ENCODE measurements at regions not wholly inside any gene's neighbourhood (a gene's known extent, or its start where the extent isn't known, plus 50 kb on each side); places are given as distances from the start of the nearest gene placed in this dataset.
"Not testable (repeated sequence)": the region's sequence is repeated elsewhere in the genome, so short reads cannot be mapped to it uniquely, and the experiment has no call there.

DNA sequence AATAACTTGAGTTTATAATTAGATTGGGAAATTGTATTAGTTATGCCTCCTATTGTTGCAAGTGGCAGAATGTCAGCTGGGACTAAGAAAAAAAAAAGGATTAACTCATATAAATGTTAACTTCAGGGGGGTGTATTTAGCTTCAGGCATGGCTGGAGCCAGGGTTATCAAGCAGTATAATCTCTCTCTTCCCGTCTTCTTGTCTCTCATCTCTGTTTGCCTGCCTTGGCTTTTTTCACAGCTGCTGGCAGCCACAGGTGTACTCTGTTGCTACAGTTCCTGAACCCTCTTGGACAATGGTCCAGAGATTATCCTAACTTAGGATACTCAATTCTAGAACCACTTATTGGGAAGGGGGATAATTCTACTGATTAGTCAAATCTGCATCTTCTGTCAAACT, 370.7 kb upstream of the MEX3C start:
- no peak for DNase-seq
- Mint-ChIP-seq H3K27ac (no peak overlapping the region), H3K36me3 (no peaks in the 10 kb centered on the region), H3K4me1 (no peaks in the 10 kb centered on the region), H3K27me3 (peaks cover 0 to 27% (median 7%) of the 10 kb centered on the region in 5 donors), H3K4me3 (no peak overlapping the region), H3K9me3 (peaks cover 0 to 2% (median 0%) of the 10 kb centered on the region in 9 donors)
- no peak for ATAC-seq
- POLR2A ChIA-PET = no interaction called here

DNA sequence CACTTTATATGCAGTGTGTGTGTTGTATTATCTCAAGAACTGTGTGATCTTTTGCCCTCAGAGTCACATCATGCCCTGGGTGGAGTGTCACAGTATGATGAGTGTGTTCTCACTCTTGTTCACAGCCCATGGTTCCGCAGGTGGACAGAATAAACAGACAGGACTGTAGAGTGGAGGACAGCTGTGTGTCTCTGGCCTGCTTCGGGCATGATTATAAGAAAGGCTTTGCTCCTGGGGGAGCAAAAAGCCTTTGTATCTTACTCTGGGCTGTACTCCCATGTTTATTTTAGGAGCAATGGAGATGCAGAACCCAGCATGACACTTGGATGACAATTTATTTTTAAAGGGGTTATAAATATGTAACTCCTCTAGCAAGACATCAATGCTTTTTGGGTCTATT, 371.7 kb upstream of the MEX3C start:
- Mint-ChIP-seq H3K9me3 (peaks cover 0 to 6% (median 0%) of the 10 kb centered on the region in 9 donors), H3K27me3 (peaks cover 2 to 17% (median 8%) of the 10 kb centered on the region in 5 donors), H3K36me3 (no peaks in the 10 kb centered on the region), H3K4me3 (no peak overlapping the region), H3K27ac (no peak overlapping the region), H3K4me1 (no peaks in the 10 kb centered on the region)
- ATAC-seq = no peak
- POLR2A ChIA-PET = no interaction called here
- DNase-seq = no peak

DNA sequence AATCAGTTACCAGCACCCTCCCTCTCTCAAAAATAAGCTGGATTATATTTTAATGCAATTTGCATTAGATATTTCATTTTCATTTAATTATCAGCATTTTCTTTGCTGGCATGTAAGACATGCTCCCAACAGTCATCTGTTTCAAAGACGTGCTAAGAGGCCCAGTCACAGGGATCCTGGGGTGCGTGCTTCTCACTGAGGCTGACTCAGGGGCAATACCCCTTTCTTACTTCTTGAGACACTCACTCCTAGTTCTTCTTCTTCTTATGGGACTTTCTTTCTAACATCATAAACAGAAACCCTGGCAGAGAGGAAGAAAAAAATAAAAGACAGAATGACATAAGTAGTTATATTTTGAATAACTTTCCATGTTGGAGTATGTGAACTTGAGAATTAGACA, 372.1 kb upstream of the MEX3C start:
- Mint-ChIP-seq H3K4me1 (no peaks in the 10 kb centered on the region), H3K4me3 (no peak overlapping the region), H3K9me3 (peaks cover 0 to 10% (median 0%) of the 10 kb centered on the region in 9 donors), H3K27me3 (peaks cover 4 to 13% (median 10%) of the 10 kb centered on the region in 5 donors), H3K27ac (no peak overlapping the region), H3K36me3 (no peaks in the 10 kb centered on the region)
- POLR2A ChIA-PET = no interaction called here
- DNase-seq (no peak), ATAC-seq (no peak)

DNA sequence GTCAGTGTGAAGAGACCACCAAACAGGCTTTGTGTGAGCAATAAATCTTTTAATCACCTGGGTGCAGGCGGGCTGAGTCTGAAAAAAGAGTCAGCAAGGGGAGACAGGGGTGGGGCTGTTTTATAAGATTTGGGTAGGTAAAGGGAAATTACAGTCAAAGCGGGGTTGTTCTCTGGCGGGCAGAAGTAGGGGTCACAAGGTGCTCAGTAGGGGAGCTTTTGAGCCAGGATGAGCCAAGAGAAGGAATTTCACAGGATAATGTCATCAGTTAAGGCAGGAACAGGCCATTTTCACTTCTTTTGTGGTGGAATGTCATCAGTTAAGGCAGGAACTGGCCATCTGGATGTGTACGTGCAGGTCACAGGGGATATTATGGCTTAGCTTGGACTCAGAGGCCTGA, 372.6 kb upstream of the MEX3C start:
- DNase-seq = not testable (repeated sequence)

DNA sequence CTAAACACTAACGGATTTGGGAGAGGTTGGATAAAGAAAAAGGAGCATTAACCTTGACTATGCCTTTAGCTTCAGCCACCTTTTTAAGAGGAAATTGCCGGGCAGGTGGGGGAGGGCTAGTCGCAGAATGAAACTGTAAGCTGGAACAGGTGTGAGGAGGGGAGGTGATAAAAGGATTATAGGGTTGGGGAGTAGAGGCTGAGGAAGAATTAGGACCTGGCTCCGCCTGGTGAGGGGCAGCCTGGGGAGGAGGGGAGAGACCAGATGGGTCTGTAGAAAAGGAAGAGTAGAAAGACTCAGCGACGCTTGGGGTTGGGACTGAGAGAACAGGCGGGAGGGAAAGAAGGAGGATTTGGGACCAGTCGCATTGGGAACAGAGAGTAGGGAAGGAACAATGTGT, 376.4 kb upstream of the MEX3C start:
- H3K4me1 Mint-ChIP-seq, ATAC-seq, H3K27me3 Mint-ChIP-seq, DNase-seq, H3K36me3 Mint-ChIP-seq, POLR2A ChIA-PET, H3K4me3 Mint-ChIP-seq, H3K27ac Mint-ChIP-seq: not testable (repeated sequence)
- H3K9me3 Mint-ChIP-seq = peaks cover 0 to 11% (median 3%) of the 10 kb centered on the region in 9 donors

More for the DNA sequence above, 372.6 kb upstream of the MEX3C start:
- H3K36me3 Mint-ChIP-seq, H3K4me3 Mint-ChIP-seq, ATAC-seq, H3K4me1 Mint-ChIP-seq, POLR2A ChIA-PET, H3K27ac Mint-ChIP-seq: not testable (repeated sequence)
- H3K9me3 Mint-ChIP-seq = peaks cover 0 to 11% (median 0%) of the 10 kb centered on the region in 9 donors
- H3K27me3 Mint-ChIP-seq = peaks cover 4 to 10% (median 8%) of the 10 kb centered on the region in 5 donors

DNA sequence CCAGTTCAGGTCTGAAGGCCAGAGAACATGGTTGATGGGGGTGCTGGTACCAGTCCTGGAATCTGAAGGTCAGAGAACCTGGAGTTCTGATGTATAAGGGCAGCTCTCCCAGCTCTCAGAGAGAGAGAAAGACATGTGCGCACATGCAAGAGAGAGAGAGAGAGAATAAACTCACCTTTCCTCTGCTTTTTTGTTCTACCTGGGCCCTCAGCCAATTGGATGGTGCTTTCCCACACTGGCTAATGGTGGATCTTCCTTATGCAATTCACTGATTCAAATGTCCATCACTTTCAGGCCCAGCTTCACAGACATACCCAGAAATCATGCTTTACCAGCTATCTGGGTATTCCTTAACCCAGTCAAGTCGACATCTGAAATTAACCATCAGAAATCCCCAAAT, 377.7 kb upstream of the MEX3C start:
- H3K4me3 Mint-ChIP-seq = no peak overlapping the region
- POLR2A ChIA-PET = no interaction called here
- H3K27ac Mint-ChIP-seq = no peak overlapping the region
- H3K27me3 Mint-ChIP-seq = peaks cover 0 to 8% (median 4%) of the 10 kb centered on the region in 5 donors
- no peaks in the 10 kb centered on the region for H3K4me1 Mint-ChIP-seq
- no peaks in the 10 kb centered on the region for H3K36me3 Mint-ChIP-seq
- H3K9me3 Mint-ChIP-seq = peaks cover 0 to 11% (median 3%) of the 10 kb centered on the region in 9 donors
- ATAC-seq (no peak), DNase-seq (no peak)

DNA sequence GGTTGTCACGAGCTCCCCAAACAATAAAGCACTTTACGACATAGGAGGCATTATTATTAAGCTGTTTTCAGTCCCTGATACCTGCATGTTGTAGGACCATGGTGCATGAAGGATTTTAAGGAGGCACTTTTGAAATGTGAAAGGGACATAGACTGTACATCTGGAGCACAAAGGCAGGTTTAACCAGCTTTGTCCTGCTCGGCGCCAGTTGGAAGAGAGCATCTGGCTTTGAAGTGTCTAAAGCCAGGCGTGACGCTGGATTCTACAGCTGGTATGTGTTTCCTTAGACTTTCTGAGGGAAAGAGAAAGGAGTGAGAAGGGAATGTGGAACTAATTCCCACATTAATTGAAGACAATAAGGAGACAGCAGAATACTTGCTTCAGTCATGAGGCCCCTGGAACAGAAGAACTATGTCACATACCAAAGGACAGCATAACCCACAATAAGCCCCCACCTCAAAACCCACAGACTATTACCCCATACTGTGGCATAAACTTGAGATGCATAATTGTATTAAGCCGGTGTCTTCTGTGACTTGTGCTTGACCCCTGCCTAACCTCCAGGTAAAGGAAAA, 381.0 kb upstream of the MEX3C start:
- no peak for DNase-seq
- ATAC-seq = no peak
- Mint-ChIP-seq H3K36me3 (no peaks in the 10 kb centered on the region), H3K4me3 (no peak overlapping the region), H3K9me3 (peaks cover 0 to 11% (median 5%) of the 10 kb centered on the region in 9 donors), H3K27ac (no peak overlapping the region), H3K27me3 (peaks cover 0 to 8% (median 6%) of the 10 kb centered on the region in 5 donors), H3K4me1 (no peaks in the 10 kb centered on the region)
- POLR2A ChIA-PET = no interaction called here

DNA sequence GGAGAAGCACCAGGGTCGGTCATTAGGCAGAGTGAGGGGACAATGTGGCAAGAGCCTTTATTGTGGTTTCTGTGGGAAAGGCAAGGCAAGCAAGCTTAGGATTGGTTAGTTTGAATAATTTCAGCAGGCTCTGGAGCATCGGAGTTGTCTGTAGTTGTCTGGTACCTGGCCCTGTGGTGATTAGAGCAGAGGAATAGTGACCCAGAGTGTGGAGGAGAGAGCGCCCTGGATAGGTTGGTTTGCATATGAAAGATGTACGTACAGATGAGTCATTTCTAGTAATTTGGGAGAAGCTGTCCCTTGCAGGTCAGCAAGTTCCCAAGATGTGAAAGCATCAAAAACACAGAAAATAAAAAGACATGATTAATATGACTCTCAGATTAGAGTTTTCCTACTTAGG, 383.1 kb upstream of the MEX3C start:
- no peak overlapping the region for H3K27ac Mint-ChIP-seq
- peaks cover 0 to 10% (median 5%) of the 10 kb centered on the region in 9 donors for H3K9me3 Mint-ChIP-seq
- ATAC-seq = no peak
- no peak overlapping the region for H3K4me3 Mint-ChIP-seq
- H3K4me1 Mint-ChIP-seq = no peaks in the 10 kb centered on the region
- peaks cover 1 to 10% (median 3%) of the 10 kb centered on the region in 5 donors for H3K27me3 Mint-ChIP-seq
- H3K36me3 Mint-ChIP-seq = no peaks in the 10 kb centered on the region
- POLR2A ChIA-PET = no interaction called here
- DNase-seq = no peak

DNA sequence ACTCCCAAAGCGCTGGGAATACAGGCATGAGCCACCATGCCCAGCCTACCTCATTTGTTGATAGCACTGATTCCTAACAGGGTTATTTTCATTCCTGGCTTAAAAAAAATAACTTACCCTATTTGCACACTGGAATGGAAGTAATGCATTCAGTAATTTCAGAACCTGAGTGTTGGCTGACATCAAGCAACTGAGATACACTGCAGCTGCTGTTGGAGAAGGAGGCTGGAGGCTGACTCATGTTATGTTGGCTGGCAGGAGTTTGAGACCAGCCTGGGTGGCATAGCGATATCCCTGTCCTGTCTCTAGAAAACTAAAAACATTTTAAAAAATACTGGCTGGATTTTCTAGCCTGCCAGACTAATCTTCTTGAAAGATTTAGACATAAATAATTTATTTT, 385.1 kb upstream of the MEX3C start:
- no peak for ATAC-seq

DNA sequence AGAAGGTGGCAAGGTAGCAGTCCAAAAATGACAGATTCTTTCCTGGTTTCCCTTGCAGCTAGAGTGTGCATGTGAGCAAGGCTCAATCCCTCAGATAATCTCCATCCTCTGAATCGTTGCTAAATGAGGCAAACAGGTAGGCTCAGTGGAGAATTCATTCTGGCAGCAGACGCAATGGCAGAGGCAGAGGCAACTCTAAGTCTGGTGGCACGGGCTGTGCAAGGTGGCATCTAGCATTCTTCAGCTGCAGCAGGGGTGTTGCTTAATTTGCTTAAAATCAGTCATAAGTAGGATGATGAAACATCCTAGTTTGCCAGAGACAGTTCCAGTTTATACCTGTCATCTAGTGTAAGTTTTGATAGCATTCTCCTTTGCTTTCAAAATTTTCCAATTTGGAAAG, 391.1 kb upstream of the MEX3C start:
- POLR2A ChIA-PET = no interaction called here
- no peak for DNase-seq
- H3K27ac Mint-ChIP-seq = no peak overlapping the region
- no peaks in the 10 kb centered on the region for H3K36me3 Mint-ChIP-seq
- peaks cover 0 to 10% (median 0%) of the 10 kb centered on the region in 9 donors for H3K9me3 Mint-ChIP-seq
- H3K4me1 Mint-ChIP-seq = no peaks in the 10 kb centered on the region
- no peak overlapping the region for H3K4me3 Mint-ChIP-seq
- ATAC-seq = no peak
- peaks cover 2 to 30% (median 12%) of the 10 kb centered on the region in 5 donors for H3K27me3 Mint-ChIP-seq

More for the DNA sequence above, 385.1 kb upstream of the MEX3C start:
- Mint-ChIP-seq H3K4me1 (no peaks in the 10 kb centered on the region), H3K36me3 (no peaks in the 10 kb centered on the region), H3K27me3 (peaks cover 2 to 24% (median 9%) of the 10 kb centered on the region in 5 donors), H3K27ac (no peak overlapping the region), H3K9me3 (peaks cover 0 to 10% (median 5%) of the 10 kb centered on the region in 9 donors), H3K4me3 (no peak overlapping the region)
- DNase-seq = no peak
- POLR2A ChIA-PET = no interaction called here

DNA sequence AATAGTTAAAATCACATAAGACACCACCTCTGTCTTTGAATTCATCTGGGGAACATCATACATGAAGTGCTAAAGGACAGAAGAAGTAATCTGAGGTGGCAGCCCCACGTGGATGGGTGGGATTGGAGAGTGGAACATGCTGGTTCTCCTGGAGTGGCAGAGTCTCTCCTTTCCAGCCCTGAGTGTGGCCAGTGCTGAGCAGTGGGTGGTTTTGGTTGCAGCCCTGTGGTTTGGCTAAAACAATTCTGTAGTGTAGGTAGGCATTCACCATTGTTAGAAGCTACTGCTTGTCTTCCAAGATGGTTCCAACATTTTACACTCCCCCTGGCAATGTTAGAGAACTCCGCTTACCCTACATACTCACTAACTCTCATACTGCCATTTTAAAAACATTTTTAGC, 396.4 kb upstream of the MEX3C start:
- ATAC-seq (no peak), DNase-seq (no peak)
- Mint-ChIP-seq H3K36me3 (peaks cover 0 to 5% (median 0%) of the 10 kb centered on the region in 3 donors), H3K27ac (no peak overlapping the region), H3K27me3 (peaks cover 5 to 23% (median 9%) of the 10 kb centered on the region in 5 donors), H3K9me3 (peaks cover 0 to 17% (median 10%) of the 10 kb centered on the region in 9 donors), H3K4me3 (no peak overlapping the region), H3K4me1 (no peaks in the 10 kb centered on the region)
- POLR2A ChIA-PET = no interaction called here

DNA sequence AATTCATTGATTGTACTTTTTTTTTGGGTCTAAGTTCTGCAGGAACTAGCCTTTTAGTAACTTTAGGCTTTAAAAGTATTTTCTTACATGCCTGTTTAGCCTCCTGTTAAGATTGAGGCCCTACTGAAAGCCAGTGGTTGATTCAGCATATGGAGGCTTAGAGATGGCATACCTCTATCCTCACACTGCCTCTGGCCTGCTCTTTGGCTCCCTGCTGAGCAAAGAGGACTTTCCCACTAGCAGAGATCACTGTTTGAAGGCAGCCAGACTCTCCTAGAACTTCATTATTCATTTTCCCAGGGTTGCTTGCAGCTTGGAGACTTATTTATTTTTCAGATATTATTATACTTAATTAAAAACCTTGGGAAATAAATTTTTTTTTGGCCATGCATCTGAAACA, 405.6 kb upstream of the MEX3C start:
- H3K27ac Mint-ChIP-seq = no peak overlapping the region
- peaks cover 3 to 20% (median 9%) of the 10 kb centered on the region in 5 donors for H3K27me3 Mint-ChIP-seq
- DNase-seq (no peak), ATAC-seq (no peak)
- POLR2A ChIA-PET = no interaction called here
- H3K4me3 Mint-ChIP-seq = no peak overlapping the region
- peaks cover 0 to 5% (median 0%) of the 10 kb centered on the region in 3 donors for H3K36me3 Mint-ChIP-seq
- peaks cover 0 to 15% (median 2%) of the 10 kb centered on the region in 9 donors for H3K9me3 Mint-ChIP-seq
- H3K4me1 Mint-ChIP-seq = no peaks in the 10 kb centered on the region

DNA sequence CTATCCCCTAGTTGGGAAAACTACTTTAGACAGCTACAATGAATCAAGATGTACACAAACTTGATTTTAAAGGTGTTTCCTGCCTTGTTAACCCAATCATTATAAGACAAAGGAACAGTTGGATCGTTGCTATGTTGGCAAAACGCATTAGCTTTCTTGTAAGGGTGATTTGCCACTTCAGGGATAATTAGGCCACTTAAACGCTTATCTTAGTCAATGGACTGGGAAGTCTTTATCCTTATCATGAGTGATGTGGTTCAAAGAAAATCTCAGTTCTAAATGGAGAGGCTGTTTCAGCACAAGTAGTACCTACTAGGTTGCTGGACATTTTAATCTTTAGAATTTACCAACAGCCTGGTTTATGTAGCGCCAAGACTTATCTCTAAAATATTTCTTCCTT, 406.1 kb upstream of the MEX3C start:
- H3K4me3 Mint-ChIP-seq = no peak overlapping the region
- H3K27ac Mint-ChIP-seq = no peak overlapping the region
- POLR2A ChIA-PET = no interaction called here
- DNase-seq (no peak), ATAC-seq (no peak)
- H3K9me3 Mint-ChIP-seq = peaks cover 0 to 11% (median 0%) of the 10 kb centered on the region in 9 donors
- H3K27me3 Mint-ChIP-seq = peaks cover 3 to 16% (median 9%) of the 10 kb centered on the region in 5 donors
- no peaks in the 10 kb centered on the region for H3K4me1 Mint-ChIP-seq
- peaks cover 0 to 4% (median 0%) of the 10 kb centered on the region in 3 donors for H3K36me3 Mint-ChIP-seq

DNA sequence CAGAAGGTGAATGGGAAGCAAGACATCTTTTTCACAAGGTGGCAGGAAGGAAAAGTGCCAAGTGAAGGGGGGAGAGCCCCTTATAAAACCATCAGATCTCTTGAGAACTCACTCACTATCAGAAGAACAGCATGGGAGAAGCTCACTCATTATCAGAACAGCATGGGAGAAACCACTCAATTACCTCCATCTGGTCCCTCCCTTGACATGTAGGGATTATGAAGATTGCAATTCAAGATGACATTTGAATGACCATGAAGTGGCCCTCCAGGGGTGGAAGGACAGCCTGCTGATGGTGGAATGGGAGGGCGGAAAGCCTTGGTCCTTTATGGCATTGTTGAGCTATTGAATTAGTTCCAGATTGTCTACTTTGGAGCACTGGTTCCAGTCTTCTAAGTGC, 413.0 kb upstream of the MEX3C start:
- peaks cover 0 to 8% (median 0%) of the 10 kb centered on the region in 9 donors for H3K9me3 Mint-ChIP-seq
- peaks cover 0 to 1% (median 0%) of the 10 kb centered on the region in 4 donors for H3K4me1 Mint-ChIP-seq
- H3K27me3 Mint-ChIP-seq = peaks cover under 1 to 20% (median 10%) of the 10 kb centered on the region in 5 donors
- H3K27ac Mint-ChIP-seq = no peak overlapping the region
- no peak overlapping the region for H3K4me3 Mint-ChIP-seq
- H3K36me3 Mint-ChIP-seq = peaks cover 0 to 5% (median 0%) of the 10 kb centered on the region in 3 donors
- no peak for ATAC-seq
- no peak for DNase-seq
- POLR2A ChIA-PET = no interaction called here

Data from naive thymus-derived CD8-positive, alpha-beta T cell (primary cell).